ENCODE measurements at regions not wholly inside any gene's neighbourhood (a gene's known extent, or its start where the extent isn't known, plus 50 kb on each side); places are given as distances from the start of the nearest gene placed in this dataset.

- TF ChIP-seq CTCF (IDR thresholded peaks at IDR 0.05) (no peak), POLR2A (IDR thresholded peaks at IDR 0.05) (no peak)
- H3K36me3 ChIP-seq (replicated peaks in 1 of 2; ENCODE audit: insufficient read depth in 1 of 2, low read depth in 2 of 2), result no peaks in the 10 kb centered on the region
- ATAC-seq, result no peak
- intact Hi-C loops (cut with DNase I), result no loop called here
- 59 to 63% methylated on average over 5 of the region's 5 CpGs for WGBS, 2 donors
- H3K9me3 ChIP-seq, result no peaks in the 10 kb centered on the region
- H3K4me3 ChIP-seq, result no peak overlapping the region
- no peak overlapping the region for H3K27ac ChIP-seq
- no peaks in the 10 kb centered on the region for H3K27me3 ChIP-seq
- DNase-seq, result no peak
- no peaks in the 10 kb centered on the region for H3K4me1 ChIP-seq
Measured at GRCh38 chr22:22407061-22407460, 101.5 kb downstream of the ZNF280B start.

- Histone ChIP-seq H3K27ac (no peak overlapping the region), H3K4me3 (no peak overlapping the region), H3K9me3 (no peaks in the 10 kb centered on the region), H3K27me3 (no peaks in the 10 kb centered on the region), H3K36me3 (replicated peaks in 1 of 2; ENCODE audit: insufficient read depth in 1 of 2, low read depth in 2 of 2) (no peaks in the 10 kb centered on the region), H3K4me1 (no peaks in the 10 kb centered on the region)
- ATAC-seq (no peak), DNase-seq (no peak)
- intact Hi-C loops (cut with DNase I), result no loop called here
- TF ChIP-seq CTCF (IDR thresholded peaks at IDR 0.05) (no peak), POLR2A (IDR thresholded peaks at IDR 0.05) (no peak)
- 43 to 48% methylated on average over 3 of the region's 3 CpGs for WGBS, 2 donors
Measured at GRCh38 chr22:22408269-22408668, 100.3 kb downstream of the ZNF280B start.

GRCh38 chr22:22408731-22409696, 99.5 kb downstream of the ZNF280B start:
- intact Hi-C loops (cut with DNase I), result no loop called here
- H3K36me3 ChIP-seq (replicated peaks in 1 of 2; ENCODE audit: insufficient read depth in 1 of 2, low read depth in 2 of 2), result no peaks in the 10 kb centered on the region
- no peaks in the 10 kb centered on the region for H3K9me3 ChIP-seq
- no peaks in the 10 kb centered on the region for H3K4me1 ChIP-seq
- 34 to 48% methylated on average over 12 to 14 of the region's 14 CpGs for WGBS, 2 donors
- H3K27me3 ChIP-seq, result no peaks in the 10 kb centered on the region
- DNase-seq (peak; percentile 22 to 41 (median 34)), ATAC-seq (peak; percentile 66)
- no peak overlapping the region for H3K27ac ChIP-seq
- TF ChIP-seq POLR2A (IDR thresholded peaks at IDR 0.05), result no peak
- peak in 6 of 7 experiments; percentile 20 to 45 (median 36) for TF ChIP-seq CTCF (IDR thresholded peaks at IDR 0.05)
- no peak overlapping the region for H3K4me3 ChIP-seq

- intact Hi-C loops (cut with DNase I), result no loop called here
- no peak overlapping the region for H3K27ac ChIP-seq
- H3K9me3 ChIP-seq, result no peaks in the 10 kb centered on the region
- ATAC-seq, result no peak
- TF ChIP-seq CTCF (IDR thresholded peaks at IDR 0.05) (no peak), POLR2A (IDR thresholded peaks at IDR 0.05) (no peak)
- no peaks in the 10 kb centered on the region for H3K4me1 ChIP-seq
- peak in 2 of 4 donors; percentile 12 to 45 for DNase-seq
- no peaks in the 10 kb centered on the region for H3K27me3 ChIP-seq
- no peaks in the 10 kb centered on the region for H3K36me3 ChIP-seq (replicated peaks in 1 of 2; ENCODE audit: insufficient read depth in 1 of 2, low read depth in 2 of 2)
- 29% methylated on average over 5 of the region's 5 CpGs; no CpG with 5 or more reads in 1 of the 2 donors for WGBS, 2 donors
- no peak overlapping the region for H3K4me3 ChIP-seq
Measured at GRCh38 chr22:22410121-22410520, 98.4 kb downstream of the ZNF280B start.

Data from body of pancreas (tissue), 4 donors.